ENCODE measurements at regions not wholly inside any gene's neighbourhood (a gene's known extent, or its start where the extent isn't known, plus 50 kb on each side); places are given as distances from the start of the nearest gene placed in this dataset.

DNA sequence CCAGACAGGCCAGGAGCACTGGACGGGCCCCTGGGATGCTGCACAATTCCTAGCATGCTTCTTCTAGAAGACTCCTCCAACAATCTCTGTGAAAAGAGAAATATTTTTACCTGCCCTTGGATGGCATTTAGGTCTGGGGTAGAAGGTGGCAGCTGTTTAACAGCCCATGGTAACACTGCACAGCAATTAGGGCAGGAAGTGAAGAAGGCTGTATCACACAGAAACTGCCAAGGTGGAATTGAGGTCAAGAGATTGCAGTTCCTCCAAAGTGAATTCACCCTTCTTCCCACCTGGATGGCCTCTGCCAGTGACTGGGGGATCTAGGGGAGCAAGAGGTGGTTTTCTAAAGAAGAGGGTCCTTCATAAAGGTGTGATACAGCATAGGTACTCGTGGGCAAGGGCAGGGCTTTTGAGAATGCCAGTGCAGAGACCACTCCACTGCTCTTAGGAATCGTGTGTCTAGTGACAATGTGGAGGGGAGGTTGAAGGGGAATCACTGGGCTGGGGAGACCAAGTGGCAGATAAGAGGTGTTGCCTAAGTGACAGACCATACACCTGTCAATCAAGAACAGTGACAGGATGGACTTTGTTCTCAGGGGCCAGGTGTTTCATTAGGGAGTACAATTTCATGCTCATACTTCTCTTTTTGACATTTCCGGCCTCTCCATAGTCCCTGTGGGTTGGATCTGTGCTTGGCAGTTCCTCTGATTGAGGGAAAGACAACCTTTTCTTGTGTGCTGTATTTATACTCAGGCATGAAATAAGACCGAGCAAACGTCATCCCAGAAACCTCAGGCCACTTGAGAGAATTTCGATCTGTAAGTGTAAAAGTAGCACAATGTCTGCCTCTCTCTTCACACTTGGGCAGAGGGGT, 83.5 kb upstream of the BCL6 start:
- no peak for DNase-seq (ENCODE audit: extremely low spot score)
- TF ChIP-seq NFRKB (IDR thresholded peaks at IDR 0.05) = no peak
- TF ChIP-seq SP1 (IDR thresholded peaks at IDR 0.05) = no peak
- no peak for TF ChIP-seq FOXA1 (IDR thresholded peaks at IDR 0.05)
- no peak for TF ChIP-seq L3MBTL2 (conservative IDR thresholded peaks at IDR 0.05)
- no peak for TF ChIP-seq HDGF (IDR thresholded peaks at IDR 0.05; ENCODE audit: borderline replicate concordance)
- TF ChIP-seq, protein P1, sequence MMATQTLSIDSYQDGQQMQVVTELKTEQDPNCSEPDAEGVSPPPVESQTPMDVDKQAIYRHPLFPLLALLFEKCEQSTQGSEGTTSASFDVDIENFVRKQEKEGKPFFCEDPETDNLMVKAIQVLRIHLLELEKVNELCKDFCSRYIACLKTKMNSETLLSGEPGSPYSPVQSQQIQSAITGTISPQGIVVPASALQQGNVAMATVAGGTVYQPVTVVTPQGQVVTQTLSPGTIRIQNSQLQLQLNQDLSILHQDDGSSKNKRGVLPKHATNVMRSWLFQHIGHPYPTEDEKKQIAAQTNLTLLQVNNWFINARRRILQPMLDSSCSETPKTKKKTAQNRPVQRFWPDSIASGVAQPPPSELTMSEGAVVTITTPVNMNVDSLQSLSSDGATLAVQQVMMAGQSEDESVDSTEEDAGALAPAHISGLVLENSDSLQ (IDR thresholded peaks at IDR 0.05) = peak; percentile 50; the same call in 1 of the 2 replicates
- TF ChIP-seq ELF4 (IDR thresholded peaks at IDR 0.05) = no peak
- ChIA-PET POLR2A (no interaction called here), CTCF (no interaction called here)

DNA sequence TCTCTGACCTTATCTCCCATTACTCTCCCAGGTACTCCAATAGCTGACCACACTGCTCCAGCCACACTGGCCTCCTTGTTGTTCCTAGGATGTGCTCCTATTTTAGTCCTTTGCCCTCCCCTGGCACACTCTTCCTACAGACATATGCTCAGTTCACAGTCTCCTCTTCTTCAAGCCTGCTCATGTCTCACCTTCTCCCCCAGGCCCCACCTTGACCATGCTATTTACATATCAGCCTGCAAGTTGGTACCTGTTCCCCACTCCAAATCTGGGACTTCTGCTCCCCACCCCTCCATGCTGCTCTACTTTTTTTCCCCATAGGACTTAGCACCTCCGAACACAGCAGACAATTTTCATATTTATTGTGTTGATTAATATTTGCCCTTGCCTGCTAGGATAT, 84.9 kb upstream of the BCL6 start:
- ChIA-PET POLR2A (no interaction called here), CTCF (no interaction called here)
- TF ChIP-seq FOXM1 (IDR thresholded peaks at IDR 0.05; ENCODE audit: borderline replicate concordance) (no peak), ZNF384 (IDR thresholded peaks at IDR 0.05) (no peak), SUZ12 (IDR thresholded peaks at IDR 0.05) (no peak), FOXK2 (IDR thresholded peaks at IDR 0.05) (no peak), LEF1 (IDR thresholded peaks at IDR 0.05; ENCODE audit: borderline replicate concordance) (no peak), HDGF (IDR thresholded peaks at IDR 0.05; ENCODE audit: borderline replicate concordance) (no peak), L3MBTL2 (conservative IDR thresholded peaks at IDR 0.05) (no peak), BHLHE40 (IDR thresholded peaks at IDR 0.05; ENCODE audit: borderline replicate concordance) (no peak), CTBP1 (IDR thresholded peaks at IDR 0.05; ENCODE audit: borderline replicate concordance) (no peak), NFRKB (IDR thresholded peaks at IDR 0.05) (no peak), FOXA1 (IDR thresholded peaks at IDR 0.05) (no peak), ARNT (IDR thresholded peaks at IDR 0.05) (no peak), TARDBP (IDR thresholded peaks at IDR 0.05) (no peak), SP1 (IDR thresholded peaks at IDR 0.05) (no peak)
- TF ChIP-seq, protein P1 (IDR thresholded peaks at IDR 0.05) = no peak
- no peak for DNase-seq (ENCODE audit: extremely low spot score)

DNA sequence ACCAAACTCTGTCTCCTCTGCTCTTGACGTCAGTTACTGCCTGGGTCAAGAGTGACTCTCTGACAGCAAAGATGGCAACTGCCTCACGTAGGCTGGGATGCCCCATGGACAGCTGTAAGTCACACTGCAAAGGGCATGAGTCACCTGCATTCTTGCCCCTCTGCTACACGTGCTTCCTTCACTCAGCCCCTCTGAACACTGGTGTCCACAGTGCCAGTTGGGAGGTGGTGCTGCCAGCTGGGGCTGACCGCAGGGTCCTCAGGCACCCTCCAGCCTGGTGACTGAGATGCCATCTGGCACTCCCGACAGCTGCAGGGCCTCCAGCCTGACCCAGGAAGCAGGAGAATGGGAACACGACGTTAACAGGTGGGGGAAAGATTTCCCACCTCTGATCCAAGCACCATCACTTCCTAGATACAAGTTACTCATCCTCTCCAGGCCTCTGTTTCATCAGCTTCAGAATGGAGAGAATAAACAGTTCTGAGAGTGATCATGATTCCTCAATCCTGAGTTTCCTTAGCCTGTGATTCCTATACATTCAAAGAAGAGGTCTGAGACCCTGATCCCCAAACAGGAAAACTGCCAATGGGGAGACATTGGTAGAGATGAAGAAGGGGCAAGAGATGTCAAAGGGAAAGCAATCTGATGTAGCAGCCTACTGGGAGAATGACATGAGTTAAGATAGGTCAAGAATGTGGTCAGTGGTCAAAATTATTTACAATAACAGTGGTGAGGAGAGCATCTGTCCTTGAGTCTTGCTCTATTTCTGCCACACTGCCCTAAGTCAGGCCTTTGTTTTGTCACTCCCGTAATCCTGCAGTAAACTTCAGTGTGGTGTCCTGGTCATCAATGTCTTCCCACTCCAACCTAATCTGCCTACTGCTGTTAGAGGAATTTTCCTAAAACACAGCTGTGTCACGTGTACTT, 86.1 kb upstream of the BCL6 start:
- ChIA-PET POLR2A (no interaction called here), CTCF (no interaction called here)
- TF ChIP-seq FOXM1 (IDR thresholded peaks at IDR 0.05; ENCODE audit: borderline replicate concordance) (no peak), ZNF384 (IDR thresholded peaks at IDR 0.05) (no peak), ELF4 (IDR thresholded peaks at IDR 0.05) (no peak), TARDBP (IDR thresholded peaks at IDR 0.05) (no peak)
- no peak for DNase-seq (ENCODE audit: extremely low spot score)

DNA sequence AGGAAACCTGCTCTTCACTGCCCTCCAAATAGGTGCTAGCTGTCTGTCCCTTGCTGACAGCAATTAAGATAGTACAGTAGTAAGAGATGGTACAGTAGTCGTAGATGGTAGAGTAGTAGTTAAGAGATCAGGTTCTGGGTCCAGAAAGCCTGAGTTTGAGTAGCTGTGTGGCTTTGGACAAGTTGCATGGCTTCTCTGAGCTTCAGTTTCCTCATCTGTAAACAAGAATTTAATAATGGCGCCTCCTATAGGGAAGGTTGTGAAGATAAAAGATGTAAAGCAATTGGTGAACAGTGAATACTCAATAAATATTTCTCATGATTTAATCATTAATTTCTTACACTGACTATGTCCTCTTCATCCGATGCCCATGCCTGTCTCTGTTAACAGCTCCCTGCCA, 86.9 kb upstream of the BCL6 start:
- POLR2A ChIA-PET = no interaction called here
- TF ChIP-seq NFRKB (IDR thresholded peaks at IDR 0.05) (no peak), FOXK2 (IDR thresholded peaks at IDR 0.05) (no peak), TARDBP (IDR thresholded peaks at IDR 0.05) (no peak), CTBP1 (IDR thresholded peaks at IDR 0.05; ENCODE audit: borderline replicate concordance) (no peak), FOXM1 (IDR thresholded peaks at IDR 0.05; ENCODE audit: borderline replicate concordance) (no peak), L3MBTL2 (conservative IDR thresholded peaks at IDR 0.05) (no peak), ELF4 (IDR thresholded peaks at IDR 0.05) (no peak), SP1 (IDR thresholded peaks at IDR 0.05) (no peak), LEF1 (IDR thresholded peaks at IDR 0.05; ENCODE audit: borderline replicate concordance) (no peak), ZNF384 (IDR thresholded peaks at IDR 0.05) (no peak), SUZ12 (IDR thresholded peaks at IDR 0.05) (no peak), FOXA1 (IDR thresholded peaks at IDR 0.05) (no peak), ARNT (IDR thresholded peaks at IDR 0.05) (no peak), BHLHE40 (IDR thresholded peaks at IDR 0.05; ENCODE audit: borderline replicate concordance) (no peak)
- TF ChIP-seq, protein P1 (IDR thresholded peaks at IDR 0.05) = no peak
- no peak for DNase-seq (ENCODE audit: extremely low spot score)
- CTCF ChIA-PET = no interaction called here

DNA sequence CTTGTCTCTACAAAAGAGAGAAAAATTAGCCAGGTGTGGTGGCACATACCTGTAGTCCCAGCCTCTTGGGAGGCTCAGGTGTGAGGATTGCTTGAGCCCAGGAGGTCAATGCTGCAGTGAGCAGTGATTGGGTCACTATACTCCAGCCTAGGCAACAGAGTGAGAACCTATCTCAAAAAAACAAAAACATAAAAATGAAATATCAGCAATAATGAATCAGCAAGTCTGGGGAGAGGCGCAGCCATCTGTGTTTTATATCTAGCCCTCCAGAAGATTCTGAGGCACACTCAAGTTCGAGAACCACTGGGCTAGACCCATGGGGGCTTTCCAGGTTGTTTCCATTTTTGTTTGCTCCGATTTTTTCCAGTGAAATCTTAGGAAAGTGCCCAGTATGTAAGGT, 88.1 kb upstream of the BCL6 start:
- no peak for DNase-seq (ENCODE audit: extremely low spot score)
- POLR2A ChIA-PET = no interaction called here
- CTCF ChIA-PET = no interaction called here

More for the DNA sequence above, 88.1 kb upstream of the BCL6 start:
- TF ChIP-seq ARNT (IDR thresholded peaks at IDR 0.05) (no peak), LEF1 (IDR thresholded peaks at IDR 0.05; ENCODE audit: borderline replicate concordance) (no peak), TARDBP (IDR thresholded peaks at IDR 0.05) (no peak), FOXK2 (IDR thresholded peaks at IDR 0.05) (no peak), FOXM1 (IDR thresholded peaks at IDR 0.05; ENCODE audit: borderline replicate concordance) (no peak)

Measured in HEK293T (cell line).